IPS DF 6.9 (cell line): ENCODE measurements at regions not wholly inside any gene's neighbourhood (a gene's known extent, or its start where the extent isn't known, plus 50 kb on each side); places are given as distances from the start of the nearest gene placed in this dataset.

Experiments used
- DNase-seq: peaks from one replicate; pipeline ENCODE4 v3.0.0-alpha.2; 2013; ENCODE audit warnings: low read depth, low spot score
- H3K27ac ChIP-seq: one replicate; pipeline ENCODE4 v1.5.1; 2013; ENCODE audit warnings: low read length, control low read depth
- H3K27me3 ChIP-seq: 2 replicates; pipeline ENCODE4 v1.6.1; 2013; ENCODE audit warnings: mild to moderate bottlenecking, low read length; ENCODE audit not compliant: control insufficient read depth, insufficient read depth
- H3K36me3 ChIP-seq: 2 replicates; pipeline ENCODE4 v1.6.1; 2013; ENCODE audit warnings: low read length; ENCODE audit not compliant: control insufficient read depth, insufficient read depth
- H3K4me1 ChIP-seq: 2 replicates; pipeline ENCODE4 v1.6.1; 2013; ENCODE audit warnings: low read length; ENCODE audit not compliant: control insufficient read depth, insufficient read depth
- H3K4me3 ChIP-seq: 2 replicates; pipeline ENCODE4 v1.5.1; 2013; ENCODE audit warnings: mild to moderate bottlenecking, low read length
- H3K9me3 ChIP-seq: 2 replicates; pipeline ENCODE4 v1.6.1; 2013; ENCODE audit warnings: low read length, inconsistent platforms; ENCODE audit not compliant: control insufficient read depth, insufficient read depth
- WGBS: extraction: QIAGEN DNeasy Blood & Tissue Kit; methylation state at CpG from one replicate; pipeline ENCODE4 v1.1.7; 2013; ENCODE audit warnings: mixed read lengths, missing lambda C conversion rate; ENCODE audit not compliant: insufficient read length, insufficient coverage; 5-methylcytosine and 5-hydroxymethylcytosine counted together

DNA sequence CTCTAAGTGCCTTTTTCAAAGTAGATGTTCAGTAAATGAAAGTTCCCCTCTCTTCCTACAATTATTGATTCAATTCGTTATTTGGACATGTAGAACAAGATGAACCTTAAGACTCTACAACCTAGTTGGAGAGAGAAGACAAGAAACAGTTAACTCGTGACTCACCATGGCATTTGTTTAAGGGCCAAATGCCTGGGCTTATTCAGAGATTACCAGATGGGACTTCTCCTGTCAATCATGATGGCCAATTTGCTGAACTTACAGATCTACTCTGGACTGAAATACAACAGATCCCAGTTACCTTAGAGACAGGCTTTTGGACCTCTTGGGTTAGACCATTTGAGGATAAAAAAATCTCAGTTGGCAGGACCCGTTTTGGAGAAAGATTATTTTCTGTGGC, 93.5 kb downstream of the C1orf94 start:
- Histone ChIP-seq H3K27ac (no peak overlapping the region), H3K27me3 (no peaks in the 10 kb centered on the region), H3K4me3 (no peak overlapping the region), H3K4me1 (no peaks in the 10 kb centered on the region), H3K36me3 (no peaks in the 10 kb centered on the region), H3K9me3 (no peaks in the 10 kb centered on the region)
- DNase-seq = no peak
- no CpG with 5 or more reads among the region's 3 CpGs for WGBS

DNA sequence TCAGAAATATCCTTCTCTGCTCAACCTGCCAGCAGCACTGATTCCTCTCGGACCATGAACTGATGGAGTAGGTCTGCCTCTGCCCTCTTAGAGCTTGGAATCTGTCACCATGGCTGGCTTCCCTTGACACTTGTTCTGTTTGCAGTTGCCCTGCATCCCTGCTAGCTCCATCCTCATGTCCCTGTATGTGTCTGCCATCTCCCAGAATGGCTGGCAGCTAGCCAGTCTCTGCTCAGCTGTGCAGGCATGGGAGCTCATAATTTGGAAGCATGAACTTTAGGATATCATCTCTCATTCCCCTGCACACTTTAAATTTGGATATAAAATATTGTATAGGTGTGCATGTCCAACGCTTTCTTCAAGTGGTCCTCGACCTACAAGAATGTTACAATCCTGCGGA, 95.4 kb downstream of the C1orf94 start:
- no CpG with 5 or more reads among the region's 4 CpGs for WGBS
- H3K27me3 ChIP-seq = no peaks in the 10 kb centered on the region

DNA sequence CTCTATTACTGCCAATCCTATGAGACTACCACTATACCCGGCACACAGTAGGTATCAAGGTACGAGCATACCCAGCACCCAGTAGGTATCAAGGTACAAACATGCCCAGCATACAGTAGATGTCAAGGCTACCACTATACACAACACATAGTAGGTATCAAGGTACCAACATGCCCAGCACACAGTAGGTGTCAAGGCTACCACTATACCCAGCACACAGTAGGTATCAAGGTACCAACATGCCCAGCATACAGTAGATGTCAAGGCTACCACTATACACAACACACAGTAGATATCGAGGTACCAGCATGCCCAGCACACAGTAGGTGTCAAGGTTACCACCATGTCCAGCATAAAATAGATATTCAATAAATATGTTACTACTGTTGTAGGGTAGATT, 98.4 kb downstream of the C1orf94 start:
- WGBS = no CpG with 5 or more reads among the region's 3 CpGs
- H3K4me1 ChIP-seq = no peaks in the 10 kb centered on the region

More for the DNA sequence above, 95.4 kb downstream of the C1orf94 start:
- H3K36me3 ChIP-seq = no peaks in the 10 kb centered on the region
- no peak overlapping the region for H3K4me3 ChIP-seq
- no peak for DNase-seq
- H3K9me3 ChIP-seq = no peaks in the 10 kb centered on the region
- H3K27ac ChIP-seq = no peak overlapping the region
- H3K4me1 ChIP-seq = no peaks in the 10 kb centered on the region

DNA sequence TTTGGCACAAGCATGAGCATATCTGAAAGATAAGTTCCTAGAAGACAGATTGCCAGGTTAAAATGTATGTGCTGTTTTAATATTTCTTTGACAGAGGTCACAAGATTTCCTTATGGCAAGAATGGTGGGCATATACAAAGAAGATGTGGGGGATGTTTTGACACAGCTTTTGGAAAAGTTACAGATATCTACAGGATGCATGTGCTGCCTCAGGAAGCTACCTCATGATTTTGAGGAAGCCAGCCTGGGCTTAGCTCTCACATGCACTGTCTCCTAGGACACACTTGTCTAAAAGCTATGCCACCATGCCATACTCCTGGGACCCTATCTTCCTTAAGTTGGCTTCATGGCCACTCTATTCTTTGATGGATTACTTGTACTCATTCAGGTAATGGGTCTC, 99.9 kb downstream of the C1orf94 start:
- Histone ChIP-seq H3K36me3 (no peaks in the 10 kb centered on the region), H3K27me3 (no peaks in the 10 kb centered on the region; the same call in 1 of the 2 replicates), H3K4me1 (no peaks in the 10 kb centered on the region), H3K4me3 (no peak overlapping the region), H3K27ac (no peak overlapping the region), H3K9me3 (no peaks in the 10 kb centered on the region)
- no peak for DNase-seq

More for the DNA sequence above, 98.4 kb downstream of the C1orf94 start:
- H3K27ac ChIP-seq = no peak overlapping the region
- DNase-seq = no peak
- H3K4me3 ChIP-seq = no peak overlapping the region
- no peaks in the 10 kb centered on the region; the same call in 1 of the 2 replicates for H3K27me3 ChIP-seq
- no peaks in the 10 kb centered on the region for H3K9me3 ChIP-seq
- no peaks in the 10 kb centered on the region for H3K36me3 ChIP-seq

DNA sequence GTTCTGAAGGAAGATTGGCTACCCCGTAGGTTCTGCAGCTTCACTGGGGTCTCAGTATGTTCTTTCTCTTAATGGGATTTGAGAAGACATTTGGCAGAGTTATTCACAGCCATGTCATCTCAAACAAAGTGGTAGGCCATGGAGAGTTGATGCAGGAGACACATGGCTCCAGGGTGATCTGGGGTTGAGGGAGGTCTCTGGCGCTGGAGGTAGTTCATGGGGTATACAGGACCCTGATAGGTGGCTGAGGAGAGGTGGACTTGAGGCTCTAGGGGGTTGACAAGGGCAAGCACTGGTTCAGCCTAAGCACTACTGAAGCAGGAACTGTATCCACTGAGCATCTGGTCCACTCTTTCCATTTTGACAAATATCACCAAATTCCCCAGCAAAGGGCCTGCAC, 100.4 kb downstream of the C1orf94 start:
- no peak overlapping the region for H3K27ac ChIP-seq
- H3K9me3 ChIP-seq = no peaks in the 10 kb centered on the region
- WGBS = no CpG with 5 or more reads among the region's 2 CpGs
- DNase-seq = no peak
- H3K4me3 ChIP-seq = no peak overlapping the region
- H3K36me3 ChIP-seq = no peaks in the 10 kb centered on the region
- no peaks in the 10 kb centered on the region; the same call in 1 of the 2 replicates for H3K27me3 ChIP-seq
- H3K4me1 ChIP-seq = no peaks in the 10 kb centered on the region

DNA sequence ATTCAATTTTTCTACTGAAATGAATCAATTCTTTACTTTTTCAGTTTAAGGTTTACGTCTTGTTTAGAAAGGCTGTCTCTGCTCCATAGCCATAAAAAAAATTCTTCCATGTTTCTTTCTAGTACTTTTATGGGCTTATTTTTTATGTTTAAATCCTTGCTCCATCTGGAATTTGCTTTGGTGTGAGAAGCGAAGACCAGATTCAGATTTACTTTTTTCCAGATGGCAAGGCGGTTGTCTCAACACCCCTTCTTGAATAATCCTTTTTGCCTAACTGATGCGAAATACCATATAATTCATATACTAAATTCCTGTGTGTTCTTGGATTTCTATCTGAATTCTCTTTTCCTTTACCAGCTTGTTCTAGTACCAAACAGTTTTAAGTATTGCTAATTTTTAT, 101.5 kb downstream of the C1orf94 start:
- H3K27ac ChIP-seq = no peak overlapping the region
- H3K27me3 ChIP-seq = no peaks in the 10 kb centered on the region; the same call in 1 of the 2 replicates
- H3K9me3 ChIP-seq = no peaks in the 10 kb centered on the region
- no peak overlapping the region for H3K4me3 ChIP-seq
- H3K4me1 ChIP-seq = no peaks in the 10 kb centered on the region
- WGBS = no CpG with 5 or more reads among the region's 4 CpGs
- H3K36me3 ChIP-seq = no peaks in the 10 kb centered on the region
- no peak for DNase-seq

DNA sequence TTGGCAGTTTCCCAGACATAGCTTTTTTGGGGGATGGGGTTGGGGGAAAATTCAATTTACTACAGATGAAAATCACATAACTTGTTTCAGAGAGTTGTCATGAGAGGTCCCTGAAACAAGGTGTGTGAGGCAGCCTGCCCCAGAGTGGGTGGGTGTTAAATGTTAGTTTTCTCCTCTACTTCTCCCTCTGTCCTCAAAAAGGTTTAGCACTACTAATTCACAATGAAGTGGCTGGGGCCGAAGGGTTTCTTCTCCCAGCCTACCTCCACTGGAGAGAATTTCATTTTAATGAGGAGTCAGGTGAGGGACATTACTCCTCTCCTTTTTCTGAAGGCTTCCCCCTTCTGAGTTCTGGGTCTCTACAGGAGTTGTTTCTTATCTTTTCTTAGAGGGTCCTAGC, 103.3 kb downstream of the C1orf94 start:
- DNase-seq = no peak
- no peaks in the 10 kb centered on the region for H3K9me3 ChIP-seq
- H3K4me1 ChIP-seq = no peaks in the 10 kb centered on the region
- H3K27ac ChIP-seq = no peak overlapping the region
- no peak overlapping the region for H3K4me3 ChIP-seq
- no peaks in the 10 kb centered on the region; the same call in 1 of the 2 replicates for H3K27me3 ChIP-seq
- no CpG with 5 or more reads among the region's 1 CpG for WGBS
- H3K36me3 ChIP-seq = no peaks in the 10 kb centered on the region

DNA sequence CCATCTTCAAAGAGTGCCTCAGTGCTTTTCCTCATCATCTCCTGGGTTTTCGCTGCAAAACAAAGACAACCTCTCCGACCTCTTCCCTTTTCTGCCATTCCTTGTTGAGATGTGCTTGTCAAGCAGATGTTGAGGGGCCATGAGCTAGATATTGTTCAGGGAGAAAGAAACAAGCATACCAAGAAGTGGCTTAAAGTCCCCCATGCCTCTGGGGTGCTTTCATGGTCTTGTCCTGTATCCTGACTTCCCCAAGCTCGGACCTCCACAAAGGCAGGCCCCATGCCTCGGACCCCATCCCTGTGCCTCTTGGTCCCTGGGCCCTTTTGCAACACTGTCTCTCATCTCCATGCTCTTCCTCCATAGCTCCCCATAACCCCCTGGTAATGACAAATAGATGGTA, 103.8 kb downstream of the C1orf94 start:
- no peak for DNase-seq
- Histone ChIP-seq H3K4me3 (no peak overlapping the region), H3K27me3 (no peaks in the 10 kb centered on the region; the same call in 1 of the 2 replicates), H3K36me3 (no peaks in the 10 kb centered on the region), H3K4me1 (no peaks in the 10 kb centered on the region), H3K27ac (no peak overlapping the region), H3K9me3 (no peaks in the 10 kb centered on the region)
- no CpG with 5 or more reads among the region's 4 CpGs for WGBS

DNA sequence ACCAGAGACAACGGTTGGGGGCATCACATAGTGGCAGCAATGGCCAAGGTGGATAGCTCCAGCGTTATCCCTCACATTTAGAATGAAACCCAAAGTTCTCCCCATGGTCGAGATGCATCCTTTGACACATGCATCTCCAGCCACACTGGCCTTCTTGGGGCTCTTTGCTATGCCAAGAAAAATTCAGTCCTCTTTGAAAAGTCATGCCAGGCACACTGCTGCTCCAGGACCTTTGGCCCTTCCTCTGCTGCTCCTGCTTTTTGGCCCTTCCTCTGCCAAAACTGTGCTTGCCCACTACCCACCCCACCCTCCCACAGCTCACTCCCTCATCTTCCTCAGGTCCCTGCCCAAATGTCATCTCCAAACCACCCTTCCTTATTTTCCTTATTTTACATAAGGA, 106.4 kb downstream of the C1orf94 start:
- no peaks in the 10 kb centered on the region for H3K36me3 ChIP-seq
- WGBS = no CpG with 5 or more reads among the region's 3 CpGs
- no peak overlapping the region for H3K27ac ChIP-seq

DNA sequence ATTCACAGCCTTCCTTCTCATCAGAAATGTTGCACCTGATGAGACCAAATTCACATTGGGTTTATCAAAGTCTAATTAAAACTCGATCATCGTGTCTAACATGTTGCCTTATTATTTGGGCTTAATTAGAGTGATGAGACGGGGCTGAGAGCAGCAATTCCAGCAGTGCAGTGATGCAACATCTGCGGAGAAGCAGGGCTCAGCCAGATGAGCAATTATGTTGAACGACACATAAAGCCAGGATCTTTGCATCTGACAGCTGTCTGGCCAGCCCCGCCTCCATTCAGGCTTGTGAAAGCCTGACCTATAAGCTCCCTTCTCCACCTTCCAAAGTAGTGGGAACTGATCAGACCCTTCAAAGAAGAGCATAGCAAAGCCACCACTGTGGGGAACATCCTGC, 109.8 kb downstream of the C1orf94 start:
- no peaks in the 10 kb centered on the region for H3K9me3 ChIP-seq
- H3K4me1 ChIP-seq = no peaks in the 10 kb centered on the region
- no peak for DNase-seq
- H3K27ac ChIP-seq = no peak overlapping the region
- H3K4me3 ChIP-seq = no peak overlapping the region
- WGBS = no CpG with 5 or more reads among the region's 6 CpGs
- H3K27me3 ChIP-seq = no peaks in the 10 kb centered on the region
- H3K36me3 ChIP-seq = no peaks in the 10 kb centered on the region

More for the DNA sequence above, 106.4 kb downstream of the C1orf94 start:
- no peak overlapping the region for H3K4me3 ChIP-seq
- H3K9me3 ChIP-seq = no peaks in the 10 kb centered on the region
- H3K4me1 ChIP-seq = no peaks in the 10 kb centered on the region
- DNase-seq = no peak
- H3K27me3 ChIP-seq = no peaks in the 10 kb centered on the region

DNA sequence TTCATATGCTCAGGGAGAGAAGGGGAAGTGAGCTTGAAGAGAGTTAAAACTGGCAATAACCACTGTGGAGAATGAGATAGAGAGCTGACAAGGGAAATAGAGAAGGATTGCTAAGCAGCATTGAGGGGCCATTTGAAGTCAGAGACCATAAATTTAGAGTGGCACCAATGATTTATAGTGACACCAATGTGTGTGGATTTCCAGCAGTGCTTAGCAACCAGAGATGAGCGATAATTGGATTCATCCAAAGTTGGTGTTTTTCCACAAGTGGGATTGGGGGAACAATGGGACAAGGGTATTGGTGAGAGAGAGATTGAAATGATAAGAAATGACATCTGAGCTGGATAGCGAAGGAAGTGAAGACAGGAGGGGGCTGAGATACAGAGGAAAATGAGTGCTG, 114.1 kb downstream of the C1orf94 start:
- WGBS = no CpG with 5 or more reads among the region's 2 CpGs
- no peak for DNase-seq

More for the DNA sequence above, 114.1 kb downstream of the C1orf94 start:
- no peaks in the 10 kb centered on the region for H3K27me3 ChIP-seq
- H3K4me1 ChIP-seq = no peaks in the 10 kb centered on the region
- H3K4me3 ChIP-seq = no peak overlapping the region
- H3K36me3 ChIP-seq = no peaks in the 10 kb centered on the region
- no peaks in the 10 kb centered on the region for H3K9me3 ChIP-seq
- no peak overlapping the region for H3K27ac ChIP-seq
